Omental fat pad (tissue), 3 donors: ENCODE measurements at regions not wholly inside any gene's neighbourhood (a gene's known extent, or its start where the extent isn't known, plus 50 kb on each side); places are given as distances from the start of the nearest gene placed in this dataset.

Experiments used
- ATAC-seq: fragments of 150-250 bp; one replicate; pipeline ENCODE4 v1.9.1; 2016; ENCODE audit warnings: mild to moderate bottlenecking, moderate library complexity; ENCODE audit not compliant: low FRiP score
- DNase-seq: peaks from one replicate; pipeline ENCODE4 v3.0.0-alpha.2; 2019; ENCODE audit warnings: low spot score
- CTCF ChIP-seq, 3 donors: fragments of 450-650 bp; IDR thresholded peaks; one replicate each; pipeline ENCODE4 v1.5.1; 2016 to 2017; ENCODE audit warnings: antibody characterized with exemption in 3 of 3, mild to moderate bottlenecking in 3 of 3, moderate library complexity in 2 of 3

- no peak for DNase-seq
- TF ChIP-seq CTCF (IDR thresholded peaks at IDR 0.05), result no peak
- ATAC-seq, result no peak
Measured at GRCh38 chr3:64954995-64955636, 267.3 kb upstream of the ADAMTS9 start.

GRCh38 chr3:64945171-64945729, 257.4 kb upstream of the ADAMTS9 start:
- peak; percentile 58 for ATAC-seq
- TF ChIP-seq CTCF (IDR thresholded peaks at IDR 0.05), result no peak
- DNase-seq, result no peak

- DNase-seq (no peak), ATAC-seq (no peak)
- TF ChIP-seq CTCF (IDR thresholded peaks at IDR 0.05), result no peak
Measured at GRCh38 chr3:64943866-64944265, 256.1 kb upstream of the ADAMTS9 start.

GRCh38 chr3:64940596-64941348, 253.0 kb upstream of the ADAMTS9 start:
- DNase-seq (no peak), ATAC-seq (no peak)
- TF ChIP-seq CTCF (IDR thresholded peaks at IDR 0.05), result no peak

- no peak for TF ChIP-seq CTCF (IDR thresholded peaks at IDR 0.05)
- DNase-seq (no peak), ATAC-seq (no peak)
Measured at GRCh38 chr3:64939747-64940450, 252.1 kb upstream of the ADAMTS9 start.

GRCh38 chr3:64939309-64939708, 251.5 kb upstream of the ADAMTS9 start:
- DNase-seq (no peak), ATAC-seq (no peak)
- no peak for TF ChIP-seq CTCF (IDR thresholded peaks at IDR 0.05)
